ENCODE measurements at regions not wholly inside any gene's neighbourhood (a gene's known extent, or its start where the extent isn't known, plus 50 kb on each side); places are given as distances from the start of the nearest gene placed in this dataset.

DNA sequence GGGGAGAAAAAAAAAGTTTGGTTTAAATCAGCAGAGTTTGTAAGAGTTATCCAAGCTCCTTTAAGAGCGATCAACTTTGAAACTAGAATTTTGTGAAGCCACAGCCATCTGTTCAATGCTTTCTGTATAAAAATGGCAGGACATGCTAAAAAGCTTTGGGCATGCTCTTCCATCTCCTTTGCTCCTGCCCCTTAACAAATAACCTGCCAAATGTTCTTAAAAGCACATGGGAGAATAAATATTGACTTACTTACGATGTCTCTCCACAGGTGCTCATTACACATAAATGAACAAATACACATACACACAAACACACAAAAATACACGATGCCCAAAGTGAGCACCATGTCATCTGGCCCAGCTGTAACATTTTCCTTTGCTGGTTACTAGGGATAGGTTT, 211.8 kb upstream of the DPH6 start:
- TF ChIP-seq CTCF (conservative IDR thresholded peaks at IDR 0.05) = no peak
- no peak for TF ChIP-seq ZFX (IDR thresholded peaks at IDR 0.05)

Data from C4-2B (cell line).